HG02610 (cell line): ENCODE measurements at regions not wholly inside any gene's neighbourhood (a gene's known extent, or its start where the extent isn't known, plus 50 kb on each side); places are given as distances from the start of the nearest gene placed in this dataset.
"Not testable (repeated sequence)": the region's sequence is repeated elsewhere in the genome, so short reads cannot be mapped to it uniquely, and the experiment has no call there.

Source experiments
- ATAC-seq: cut with Tn5 transposase; IDR thresholded peaks from one replicate; pipeline ENCODE4 v1.9.1; 2021; ENCODE audit warnings: mild to moderate bottlenecking, moderate library complexity; ENCODE audit not compliant: unreplicated experiment

- no peak for ATAC-seq
Observed at GRCh38 chr15:31579976-31580375, 253.3 kb downstream of the KLF13 start.

- ATAC-seq = no peak
Observed at GRCh38 chr15:31584195-31584594, 257.6 kb downstream of the KLF13 start.

DNA sequence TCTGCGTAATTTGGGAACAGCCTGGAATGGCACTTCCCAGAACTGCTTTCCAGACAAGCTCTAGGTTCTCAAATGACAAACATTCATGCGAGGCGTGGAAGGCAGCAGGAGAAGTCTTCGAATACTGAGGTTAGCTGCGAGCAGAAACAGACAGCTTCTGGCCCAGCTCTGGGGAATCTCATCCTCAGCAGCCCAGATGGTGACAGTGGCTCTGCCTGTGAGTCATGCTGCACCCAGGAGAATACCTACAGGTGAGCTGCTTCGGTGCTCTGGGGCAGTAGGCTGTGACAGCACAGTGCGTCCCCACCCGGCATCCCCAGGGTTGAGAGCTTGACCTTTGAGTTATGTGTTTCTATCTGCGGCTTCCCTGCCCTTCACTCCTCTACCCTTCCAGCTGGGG, 258.6 kb downstream of the KLF13 start:
- no peak for ATAC-seq

- ATAC-seq = no peak
Observed at GRCh38 chr15:31586841-31587240, 260.2 kb downstream of the KLF13 start.

- ATAC-seq = no peak
Observed at GRCh38 chr15:31587583-31587982, 260.9 kb downstream of the KLF13 start.

GRCh38 chr15:31590609-31591008, 264.0 kb downstream of the KLF13 start:
- ATAC-seq = no peak

DNA sequence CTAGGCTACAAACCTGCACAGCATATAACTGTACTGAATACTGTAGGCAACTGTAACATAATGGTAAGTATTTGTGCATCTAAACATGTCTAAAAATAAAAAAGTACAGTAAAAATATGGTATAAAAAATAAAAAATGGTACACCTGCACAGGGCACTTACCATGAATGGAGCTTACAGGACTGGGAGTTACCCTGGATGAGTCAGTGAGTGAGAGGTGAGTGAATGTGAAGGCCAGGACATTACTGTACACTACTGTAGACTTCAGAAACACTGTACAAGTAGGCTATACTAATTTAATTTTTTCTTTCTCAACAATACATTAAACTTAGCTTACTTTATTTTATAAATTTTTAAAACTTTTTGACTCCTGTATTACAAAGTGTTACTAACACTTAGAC, 265.3 kb downstream of the KLF13 start:
- ATAC-seq = no peak

DNA sequence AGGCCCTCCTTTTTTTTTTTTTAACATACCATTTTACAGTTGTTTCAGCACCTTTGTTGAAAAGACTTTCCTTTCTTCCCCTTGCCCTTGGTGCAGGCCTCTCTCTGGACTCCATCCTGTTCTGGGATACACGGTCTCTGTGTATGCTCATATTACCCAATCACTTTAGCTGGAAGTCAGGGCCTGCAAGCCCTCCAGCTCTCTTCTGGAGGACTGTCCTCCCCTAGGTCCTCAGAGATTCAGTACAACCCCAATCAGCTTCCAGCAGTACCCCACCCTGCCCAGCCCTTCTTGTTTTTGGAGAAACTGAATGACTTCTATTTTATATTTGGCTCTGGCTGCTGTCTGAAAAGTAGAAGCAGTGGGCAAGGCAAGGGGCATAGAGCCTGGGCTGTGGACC, 270.8 kb downstream of the KLF13 start:
- no peak for ATAC-seq

DNA sequence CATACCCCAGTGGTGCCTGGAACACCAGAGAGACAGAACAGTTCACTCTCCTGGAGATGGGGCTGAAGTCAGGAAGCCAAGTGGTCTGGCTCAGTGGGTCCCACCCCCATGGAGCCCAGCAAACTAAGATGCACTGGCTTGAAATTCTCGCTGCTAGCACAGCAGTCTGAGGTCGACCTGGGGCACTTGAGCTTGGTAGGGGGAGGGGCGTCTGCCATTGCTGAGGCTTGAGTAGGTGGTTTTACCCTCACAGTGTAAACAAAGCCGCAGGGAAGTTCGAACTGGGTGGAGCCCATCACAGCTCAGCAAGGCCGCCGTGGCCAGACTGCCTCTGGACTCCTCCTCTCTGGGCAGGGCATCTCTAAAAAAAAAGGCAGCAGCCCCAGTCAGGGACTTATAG, 272.0 kb downstream of the KLF13 start:
- ATAC-seq = no peak

DNA sequence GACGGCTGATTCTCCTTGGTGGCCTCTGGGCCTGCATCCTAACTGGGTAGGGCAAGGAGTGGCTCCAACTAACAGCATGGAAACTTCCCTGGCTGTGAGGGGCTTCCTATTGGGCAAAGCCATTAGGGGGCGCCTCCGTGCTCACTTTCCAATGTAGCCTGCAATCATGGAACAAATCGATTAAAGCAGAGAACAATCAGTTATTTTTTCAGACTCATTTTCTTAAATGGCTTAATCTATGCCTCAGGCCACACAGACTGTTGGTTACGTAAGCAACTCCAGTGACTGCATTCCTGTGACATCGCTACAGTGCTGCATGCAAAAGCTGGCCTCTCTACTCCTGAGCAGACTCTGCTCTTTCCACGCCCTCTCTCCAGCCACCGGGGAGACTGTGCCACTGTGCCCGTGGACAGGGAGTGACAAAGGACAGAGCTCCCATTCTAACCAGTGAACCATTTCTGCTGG, 278.9 kb downstream of the KLF13 start:
- no peak for ATAC-seq

DNA sequence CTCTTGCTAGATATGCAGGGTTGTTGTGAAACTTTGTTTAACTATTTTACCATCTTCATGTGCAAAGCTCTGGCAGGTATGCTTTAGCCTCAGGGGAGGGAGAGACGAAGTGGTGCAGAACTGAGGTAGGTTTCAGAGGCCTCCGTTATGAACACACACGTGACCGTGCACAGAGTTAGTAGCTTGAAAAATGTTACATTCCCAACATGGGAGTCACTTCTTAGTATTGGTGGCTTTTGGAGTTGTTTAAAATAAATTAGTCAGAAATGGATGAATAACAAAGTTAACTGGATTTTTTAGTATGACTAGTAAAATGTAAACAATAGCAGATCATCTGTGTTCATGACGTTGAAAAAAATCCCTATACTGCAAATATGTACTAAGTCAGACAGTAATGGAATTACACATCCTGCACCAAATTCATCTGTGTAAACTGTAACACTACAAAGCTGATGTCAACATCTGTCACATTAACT, 279.6 kb downstream of the KLF13 start:
- ATAC-seq = no peak

DNA sequence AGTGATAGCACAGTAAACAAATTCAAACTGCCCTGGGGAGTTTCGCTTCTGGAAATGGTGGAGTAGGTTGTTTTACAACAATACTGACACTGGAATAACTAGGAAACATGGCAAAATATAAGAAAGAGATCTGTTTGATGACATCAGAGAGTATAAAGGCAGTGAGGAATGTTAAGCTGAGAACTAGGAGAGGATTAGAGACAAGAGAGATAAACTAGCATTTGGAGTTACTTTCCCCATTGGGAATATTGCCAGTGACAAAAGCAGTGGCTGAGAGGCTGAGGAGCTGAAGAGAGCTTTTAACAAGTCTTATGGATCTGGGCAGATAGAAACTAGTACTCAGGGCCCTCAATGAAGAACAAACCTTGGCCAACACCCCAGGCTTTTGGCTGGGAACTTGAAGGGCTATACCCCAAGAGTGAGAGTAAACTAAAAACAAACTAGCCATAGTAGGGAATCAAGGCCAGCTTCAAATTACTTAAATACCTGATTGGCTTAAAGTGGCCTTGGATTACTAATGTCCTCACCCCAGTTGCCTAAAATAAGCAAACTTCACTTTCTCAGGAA, 280.4 kb downstream of the KLF13 start:
- ATAC-seq = no peak

DNA sequence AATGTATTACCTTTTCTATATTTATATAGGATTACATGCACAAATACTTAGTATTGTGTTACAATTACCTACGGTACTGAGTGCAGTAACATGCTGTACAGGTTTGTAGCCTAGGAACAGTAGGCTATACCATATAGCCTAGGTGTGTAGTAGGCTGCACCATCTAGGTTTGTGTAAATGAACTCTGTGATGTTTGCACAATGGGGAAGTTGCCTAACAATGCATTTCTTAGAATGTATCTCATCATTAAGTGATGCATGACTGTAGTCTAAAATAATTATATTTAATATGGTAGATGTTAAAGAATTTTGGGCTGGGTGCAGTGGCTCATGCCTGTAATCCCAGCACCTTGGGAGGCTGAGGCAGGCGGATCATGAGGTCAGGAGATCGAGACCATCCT, 281.0 kb downstream of the KLF13 start:
- no peak for ATAC-seq

DNA sequence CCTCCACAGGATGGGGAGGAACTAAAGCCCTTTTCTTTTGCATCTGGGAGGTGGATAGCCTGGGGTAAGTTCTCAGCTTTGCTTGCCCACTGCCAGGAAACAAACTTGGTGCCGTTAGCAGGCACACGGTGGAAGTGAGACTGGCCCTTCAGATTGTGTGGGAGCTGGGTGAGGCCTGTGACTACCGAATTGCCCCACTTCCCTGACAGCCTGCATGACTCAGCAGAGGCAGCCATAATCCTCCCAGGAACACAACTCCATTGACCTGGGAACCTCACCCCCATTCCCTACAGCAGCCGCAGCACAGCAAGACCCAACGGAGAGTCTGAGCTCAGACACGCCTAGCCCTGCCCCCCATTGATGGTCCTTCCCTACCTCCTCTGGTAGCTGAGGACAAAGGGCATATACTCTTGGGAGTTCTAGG, 282.6 kb downstream of the KLF13 start:
- no peak for ATAC-seq

GRCh38 chr15:31609906-31610305, 283.3 kb downstream of the KLF13 start:
- ATAC-seq = no peak

DNA sequence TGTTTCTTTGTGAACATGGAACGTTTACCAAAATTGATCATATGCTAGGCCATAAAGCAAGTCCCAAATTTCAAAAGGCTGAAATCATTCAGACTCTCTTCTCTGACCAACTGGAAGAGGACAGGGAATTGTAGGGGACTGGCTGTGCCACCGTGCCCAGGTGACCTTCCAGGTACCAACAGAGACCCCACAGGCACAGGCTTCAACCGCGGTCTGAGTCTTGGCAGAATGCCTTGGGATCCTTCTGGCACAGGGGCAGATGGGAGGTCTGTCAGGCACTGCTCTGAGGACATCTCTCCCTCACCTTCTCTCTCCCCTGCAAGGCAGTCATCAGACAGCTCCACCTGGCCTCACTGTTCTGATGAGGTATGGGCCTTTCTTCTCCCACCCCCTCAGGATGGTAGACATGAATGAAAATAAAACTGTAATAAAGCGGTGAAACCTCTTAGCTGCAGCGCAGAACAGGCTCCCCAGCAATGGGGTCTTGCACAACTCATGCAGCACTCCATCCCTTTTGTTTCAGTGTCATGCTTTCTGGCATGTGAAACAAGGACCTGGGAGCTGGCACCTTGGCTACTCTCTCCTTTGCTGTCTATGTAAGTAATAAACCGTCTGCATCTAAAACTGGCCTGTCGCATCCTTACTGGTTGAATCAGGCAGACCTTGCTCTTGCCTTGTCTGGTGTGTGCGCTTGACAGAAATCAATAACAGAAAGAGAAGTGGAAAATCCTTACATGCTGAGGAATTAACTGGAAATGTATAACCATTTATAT, 289.2 kb downstream of the KLF13 start:
- ATAC-seq = no peak

DNA sequence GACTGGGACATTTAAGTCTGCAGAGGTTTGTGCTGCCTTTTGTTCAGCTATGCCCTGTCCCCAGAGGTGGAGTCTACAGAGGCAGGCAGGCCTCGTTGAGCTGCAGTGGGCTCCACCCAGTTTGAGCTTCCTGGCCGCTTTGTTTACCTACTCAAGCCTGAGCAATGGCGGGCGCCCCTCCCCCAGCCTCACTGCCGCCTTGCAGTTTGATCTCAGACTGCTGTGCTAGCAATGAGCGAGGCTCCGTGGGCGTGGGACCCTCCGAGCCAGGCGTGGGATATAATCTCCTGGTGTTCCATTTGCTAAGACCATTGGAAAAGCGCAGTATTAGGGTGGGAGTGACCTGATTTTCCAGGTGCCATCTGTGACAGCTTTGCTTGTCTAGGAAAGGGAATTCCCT, 296.7 kb downstream of the KLF13 start:
- not testable (repeated sequence) for ATAC-seq

GRCh38 chr15:31624115-31624514, 297.5 kb downstream of the KLF13 start:
- not testable (repeated sequence) for ATAC-seq

DNA sequence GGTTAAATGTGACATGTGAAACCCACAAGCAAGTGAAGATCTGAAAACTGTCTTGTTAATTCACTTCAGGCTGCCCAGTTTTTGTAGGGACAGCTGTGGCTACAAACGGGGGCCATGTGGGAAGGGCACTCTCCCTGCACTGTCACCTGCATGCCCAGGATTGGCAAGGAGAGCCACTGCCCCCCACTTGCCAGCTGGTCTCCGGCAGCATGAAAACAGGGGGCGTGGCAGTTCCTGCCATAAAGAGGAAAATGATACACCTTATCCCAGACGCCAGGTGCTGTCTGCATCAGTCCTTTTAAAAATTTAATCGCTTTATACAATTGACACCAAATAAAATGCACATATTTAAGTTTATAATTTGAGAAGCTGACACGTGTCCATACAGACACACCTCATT, 309.1 kb downstream of the KLF13 start:
- not testable (repeated sequence) for ATAC-seq

DNA sequence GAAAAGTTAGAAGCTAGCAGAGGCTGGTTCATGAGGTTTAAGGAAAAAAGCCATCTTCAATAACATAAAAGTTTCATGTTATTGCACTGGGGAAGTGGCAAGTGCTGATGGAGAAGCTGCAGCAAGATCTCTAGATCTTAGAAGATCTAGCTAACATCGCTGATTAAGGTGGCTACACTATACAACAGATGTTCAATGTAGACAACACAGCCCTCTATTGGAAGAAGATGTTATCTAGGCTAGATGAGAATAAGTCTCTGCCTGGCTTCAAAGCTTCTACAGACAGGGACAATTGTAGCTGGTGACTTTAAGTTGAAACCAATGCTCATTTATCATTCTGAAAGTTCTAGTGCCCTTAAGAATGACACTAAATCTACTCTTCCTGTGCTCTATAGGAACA, 310.3 kb downstream of the KLF13 start:
- not testable (repeated sequence) for ATAC-seq

DNA sequence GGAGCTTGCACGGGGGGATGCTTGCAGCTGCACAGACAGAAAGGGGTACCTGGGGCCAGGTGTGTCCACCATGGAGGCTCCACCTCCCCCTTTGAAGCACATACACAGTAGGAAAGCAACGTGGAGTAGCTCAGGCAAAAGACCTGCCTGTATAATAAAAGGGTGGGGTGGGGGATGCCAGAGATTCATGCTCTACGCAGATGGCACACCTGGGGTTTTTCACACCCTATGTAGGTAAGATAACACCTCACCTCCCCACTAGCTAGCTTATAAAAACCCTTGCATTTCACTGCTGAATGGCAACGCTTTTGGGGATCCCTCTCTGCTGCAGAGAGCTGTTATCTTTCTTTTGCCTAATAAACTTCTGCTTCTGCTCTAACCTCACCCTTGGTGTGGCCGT, 317.3 kb downstream of the KLF13 start:
- not testable (repeated sequence) for ATAC-seq

DNA sequence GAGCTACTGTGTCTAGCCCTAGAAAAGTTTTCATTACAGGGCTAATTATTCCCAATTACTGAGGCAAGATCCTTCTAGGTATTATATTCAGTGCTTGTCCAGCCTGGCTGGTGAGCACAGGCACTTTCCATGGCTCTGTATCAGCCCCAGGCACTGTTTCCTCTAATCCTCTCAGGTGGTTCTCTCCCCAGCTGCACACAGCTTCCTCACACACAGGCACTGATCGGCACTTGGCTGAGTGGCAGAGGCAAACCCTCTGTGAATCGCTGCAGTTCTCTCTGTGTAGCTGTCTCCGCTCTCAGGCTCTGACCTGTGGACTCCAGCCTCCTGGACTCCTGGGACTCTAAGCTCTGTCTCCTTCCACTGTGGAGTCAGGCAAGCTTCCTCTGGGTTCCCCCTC, 318.1 kb downstream of the KLF13 start:
- ATAC-seq = not testable (repeated sequence)
